K562 (cell line): ENCODE measurements at regions not wholly inside any gene's neighbourhood (a gene's known extent, or its start where the extent isn't known, plus 50 kb on each side); places are given as distances from the start of the nearest gene placed in this dataset.

Source experiments
- ATAC-seq: fragments of 200-7000 bp; cut with Tn5 transposase; 3 replicates; pipeline ENCODE4 v1.9.1; 2020; ENCODE audit warnings: moderate library complexity
- BruUV-seq: library from RNA; stranded (reverse); fragments of 400-500 nt; replicated peaks from 2 replicates; lab custom pipeline; 2021; lab: Mats Ljungman, UMichigan
- CTCF ChIA-PET: fragments of 300-600 bp; formaldehyde crosslinking; extraction: SDS; loops from one replicate; lab custom pipeline; 2021; ENCODE audit warnings: low intra/inter-chr PET ratio; lab: Yijun Ruan, JAX
- POLR2A ChIA-PET: fragments of 300-600, 350-650 bp; sonication (Branson Sonifier 250); formaldehyde crosslinking; extraction: SDS; loops from one replicate; lab custom pipeline; 2021; ENCODE audit warnings: antibody characterized with exemption, inconsistent platforms; lab: Yijun Ruan, JAX
- DNase-seq, 4 experiments: peaks; one replicate each; pipeline versions ENCODE4 v3.0.0 to v3.0.0-alpha.2; 2011 to 2018; ENCODE audit warnings: low spot score in 3 of 4, mixed read lengths in 3 of 4; ENCODE audit errors: extremely low read depth in 1 of 4
- FAIRE-seq: peaks from 2 replicates; lab custom pipeline; 2011; peaks lifted over from hg19 to GRCh38; lab: Jason Lieb, UNC
- H2AFZ ChIP-seq: 2 replicates; pipeline ENCODE4 v1.6.0; 2011; ENCODE audit warnings: low read depth, low read length, control low read depth, inconsistent platforms
- H3K27ac ChIP-seq: fragments of 200-600 bp; 3 replicates; pipeline ENCODE4 v1.8.0; 2011; ENCODE audit warnings: low read depth, mild to moderate bottlenecking, control low read depth, inconsistent platforms, low read length, moderate library complexity, mixed read lengths; ENCODE audit errors: extremely low read depth
- H3K27me3 ChIP-seq, 2 experiments: fragments of 300-600 bp in 1 of 2; 2 replicates in 1 of 2; 3 replicates in 1 of 2; pipeline versions ENCODE4 v1.6.0 to v1.8.0; 2011; ENCODE audit warnings: inconsistent platforms in 2 of 2, low read length in 2 of 2, mild to moderate bottlenecking in 1 of 2, mixed read lengths in 1 of 2, moderate library complexity in 1 of 2; ENCODE audit not compliant: control insufficient read depth in 2 of 2, insufficient read depth in 2 of 2
- H3K36me3 ChIP-seq: fragments of 300-600 bp; 3 replicates; pipeline ENCODE4 v1.8.0; 2011; ENCODE audit warnings: mild to moderate bottlenecking, low read length, inconsistent platforms; ENCODE audit not compliant: control insufficient read depth, insufficient read depth
- H3K4me1 ChIP-seq, 2 experiments: fragments of 200-600 bp in 1 of 2; replicated peaks in 1 of 2; 2 replicates in 1 of 2; 3 replicates in 1 of 2; pipeline versions ENCODE4 v1.5.1 to v1.8.0; 2011; ENCODE audit warnings: inconsistent platforms in 2 of 2, low read length in 2 of 2, mild to moderate bottlenecking in 1 of 2, mixed read lengths in 1 of 2, moderate library complexity in 1 of 2; ENCODE audit not compliant: control insufficient read depth in 2 of 2, insufficient read depth in 2 of 2
- H3K4me2 ChIP-seq: 2 replicates; pipeline ENCODE4 v1.6.1; 2011; ENCODE audit warnings: low read length, control low read depth, inconsistent platforms, mixed read lengths; ENCODE audit not compliant: insufficient read depth
- H3K4me3 ChIP-seq: fragments of 200-600 bp; sonication (generic), shearing (Covaris generic); 2 replicates; pipeline ENCODE4 v1.5.1; 2016; ENCODE audit warnings: control low read depth, inconsistent platforms
- H3K79me2 ChIP-seq: fragments of 200-600 bp; 3 replicates; pipeline ENCODE4 v1.8.0; 2011; ENCODE audit warnings: low read length, inconsistent platforms; ENCODE audit not compliant: control insufficient read depth, insufficient read depth
- H3K9ac ChIP-seq, 2 experiments: 2 replicates each; pipeline versions ENCODE4 v1.6.0 to v1.6.1; 2011; ENCODE audit warnings: low read depth in 2 of 2, low read length in 2 of 2, control low read depth in 1 of 2, inconsistent platforms in 1 of 2, mild to moderate bottlenecking in 1 of 2, mixed read lengths in 1 of 2; ENCODE audit not compliant: insufficient read depth in 1 of 2
- H3K9me1 ChIP-seq: one replicate; pipeline ENCODE4 v1.6.0; 2011; ENCODE audit warnings: inconsistent platforms, mild to moderate bottlenecking, low read length, moderate library complexity; ENCODE audit not compliant: control insufficient read depth, insufficient read depth
- H3K9me3 ChIP-seq: replicated peaks from 2 replicates; pipeline ENCODE4 v1.5.1; 2011; ENCODE audit warnings: low read depth, low read length, inconsistent platforms; ENCODE audit not compliant: control insufficient read depth, insufficient read depth
- H4K20me1 ChIP-seq: replicated peaks from 2 replicates; pipeline ENCODE4 v1.6.1; 2011; ENCODE audit warnings: low read length, inconsistent platforms, mixed read lengths; ENCODE audit not compliant: control insufficient read depth, insufficient read depth
- CHD1 ChIP-seq: fragments of 200-600 bp; sonication (generic); IDR thresholded peaks from one replicate; pipeline ENCODE4 v1.6.1; 2012; ENCODE audit warnings: mild to moderate bottlenecking, moderate library complexity, low read length, inconsistent platforms
- DPF2 ChIP-seq: fragments of 450-650 bp; IDR thresholded peaks from 2 replicates; pipeline ENCODE4 v1.6.1; 2016
- EHMT2 ChIP-seq: fragments of 450-650 bp; IDR thresholded peaks from 2 replicates; pipeline ENCODE4 v1.6.1; 2018; ENCODE audit warnings: antibody characterized with exemption
- ELK3 ChIP-seq: fragments of 450-650 bp; formaldehyde crosslinking; IDR thresholded peaks from 2 replicates; pipeline ENCODE4 v1.4.0; 2020; ENCODE audit warnings: mild to moderate bottlenecking
- HNRNPLL ChIP-seq: fragments of 200-400 bp; formaldehyde crosslinking; IDR thresholded peaks from 2 replicates; pipeline ENCODE4 v1.6.1; 2017; ENCODE audit warnings: low read length, low read depth, mild to moderate bottlenecking; ENCODE audit not compliant: poor library complexity, severe bottlenecking
- IRF2 ChIP-seq: sonication (generic); formaldehyde crosslinking; IDR thresholded peaks from 2 replicates; pipeline ENCODE4 v1.8.1; 2022; ENCODE audit warnings: mild to moderate bottlenecking, missing genetic modification reagents
- NFIC ChIP-seq: fragments of 450-650 bp; IDR thresholded peaks from 2 replicates; pipeline ENCODE4 v1.6.1; 2017; ENCODE audit warnings: mild to moderate bottlenecking, inconsistent platforms
- NFXL1 ChIP-seq: fragments of 450-650 bp; formaldehyde crosslinking; IDR thresholded peaks from 2 replicates; pipeline ENCODE4 v1.4.0; 2021; ENCODE audit warnings: mild to moderate bottlenecking
- NR0B1 ChIP-seq: fragments of 450-650 bp; IDR thresholded peaks from one replicate; pipeline ENCODE4 v1.6.1; 2018; ENCODE audit warnings: mild to moderate bottlenecking, moderate library complexity; ENCODE audit not compliant: partially characterized antibody
- RFX5 ChIP-seq: IDR thresholded peaks from 2 replicates; pipeline ENCODE4 v1.6.1; 2011; ENCODE audit warnings: low read depth, mild to moderate bottlenecking, improper control_type of control experiment, low read length
- SMAD3 ChIP-seq: fragments of 450-650 bp; formaldehyde crosslinking; conservative IDR thresholded peaks from 2 replicates; pipeline ENCODE4 v1.4.0; 2020; ENCODE audit warnings: mild to moderate bottlenecking
- SRSF1 ChIP-seq: fragments of 200-400 bp; formaldehyde crosslinking; IDR thresholded peaks from 2 replicates; pipeline ENCODE4 v1.6.1; 2017; ENCODE audit warnings: mild to moderate bottlenecking, low read depth, low read length, moderate library complexity
- TRIM28 ChIP-seq: fragments of 450-650 bp; IDR thresholded peaks from 2 replicates; pipeline ENCODE4 v1.6.1; 2017
- TSHZ1 ChIP-seq: fragments of 250-450 bp; sonication (Bioruptor Pico); IDR thresholded peaks from 2 replicates; pipeline ENCODE4 v1.4.0; 2020; ENCODE audit warnings: mild to moderate bottlenecking, moderate library complexity
- ZBTB8A ChIP-seq: fragments of 450-650 bp; IDR thresholded peaks from 2 replicates; pipeline ENCODE4 v1.6.1; 2018; ENCODE audit warnings: mild to moderate bottlenecking, moderate library complexity; ENCODE audit not compliant: partially characterized antibody
- ZNF165 ChIP-seq: fragments of 250-450 bp; sonication (Bioruptor Pico); IDR thresholded peaks from 2 replicates; pipeline ENCODE4 v1.4.0; 2020; ENCODE audit warnings: borderline replicate concordance
- ZNF174 ChIP-seq: fragments of 250-450 bp; sonication (Bioruptor Pico); IDR thresholded peaks from 2 replicates; pipeline ENCODE4 v1.4.0; 2020; ENCODE audit warnings: mild to moderate bottlenecking
- ZNF668 ChIP-seq: fragments of 250-450 bp; sonication (Bioruptor Pico); IDR thresholded peaks from 2 replicates; pipeline ENCODE4 v1.8.0; 2022; ENCODE audit warnings: mild to moderate bottlenecking, inconsistent platforms
- WGBS: fragments of 100-300 bp; shearing (Covaris generic); methylation state at CpG from one replicate; pipeline ENCODE4 v1.1.6; 2016; ENCODE audit warnings: low coverage, mixed read lengths; ENCODE audit not compliant: insufficient coverage; ENCODE audit errors: missing lambda C conversion rate; 5-methylcytosine and 5-hydroxymethylcytosine counted together
- in situ Hi-C: fragments of 300-500 bp; cut with MboI; formaldehyde crosslinking; loops from 4 replicates; pipeline ENCODE4 v1.15.0; 2018; ENCODE audit warnings: inconsistent platforms, mixed read lengths
- intact Hi-C: fragments of 100-400 bp; cut with micrococcal nuclease; formaldehyde crosslinking; loops from 2 replicates; pipeline ENCODE4 v1.14.2; 2022

DNA sequence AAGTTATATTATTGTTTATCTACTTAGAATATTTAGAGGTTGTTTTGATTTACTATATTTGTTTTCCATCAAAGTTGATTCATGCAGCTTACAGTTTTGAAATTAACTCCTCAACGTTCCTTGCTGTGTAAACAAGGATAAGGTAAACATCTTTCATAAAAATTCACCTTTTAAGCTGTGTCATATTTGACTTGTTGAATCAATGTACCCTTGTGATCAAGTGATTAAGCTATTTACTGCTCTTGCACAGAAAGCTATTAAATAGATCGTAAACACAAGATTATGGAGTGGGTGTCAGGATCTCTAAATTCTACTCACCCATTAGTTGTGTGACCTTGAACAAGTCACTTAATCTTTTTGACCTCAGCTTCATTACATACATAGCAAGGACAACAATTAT is 2054.0 kb upstream of the NUDT12 start:
- ATAC-seq (no peak), FAIRE-seq (no peak), DNase-seq (no peak)
- H3K9ac ChIP-seq = no peak overlapping the region
- H2AFZ ChIP-seq = no peak overlapping the region
- no peaks in the 10 kb centered on the region for H3K27me3 ChIP-seq
- H3K79me2 ChIP-seq = no peaks in the 10 kb centered on the region
- no peak overlapping the region for H3K4me3 ChIP-seq
- H3K9me3 ChIP-seq = no peaks in the 10 kb centered on the region
- intact Hi-C loops (no loop called here), in situ Hi-C loops (no loop called here)
- ChIA-PET POLR2A (no interaction called here), CTCF (no interaction called here)
- H3K36me3 ChIP-seq = no peaks in the 10 kb centered on the region
- TF ChIP-seq IRF2 (no peak), NFIC (no peak), NR0B1 (no peak), HNRNPLL (no peak), ZBTB8A (no peak), EHMT2 (no peak), SRSF1 (no peak), TRIM28 (no peak), NFXL1 (CRISPR knock-in tag) (no peak), ELK3 (no peak), ZNF174 (CRISPR knock-in tag) (no peak), ZNF668 (no peak), RFX5 (no peak), TSHZ1 (no peak), CHD1 (no peak), DPF2 (no peak), ZNF165 (CRISPR knock-in tag) (no peak), SMAD3 (CRISPR knock-in tag) (no peak)
- no peaks in the 10 kb centered on the region for H3K4me1 ChIP-seq
- WGBS = 27% methylated on average over 2 of the region's 2 CpGs
- H3K4me2 ChIP-seq = no peak overlapping the region
- H4K20me1 ChIP-seq = no peaks in the 10 kb centered on the region
- BruUV-seq = no TSS peak
- H3K27ac ChIP-seq = no peak overlapping the region
- no peaks in the 10 kb centered on the region for H3K9me1 ChIP-seq
